ENCODE measurements at regions not wholly inside any gene's neighbourhood (a gene's known extent, or its start where the extent isn't known, plus 50 kb on each side); places are given as distances from the start of the nearest gene placed in this dataset.
"Not testable (repeated sequence)": the region's sequence is repeated elsewhere in the genome, so short reads cannot be mapped to it uniquely, and the experiment has no call there.

- DNase-seq (ENCODE audit: low spot score), result no peak
Measured at GRCh38 chr6:157727629-157728182, 95.3 kb upstream of the SNX9 start.

GRCh38 chr6:157728183-157728881, 94.7 kb upstream of the SNX9 start:
- DNase-seq (ENCODE audit: low spot score), result peak; percentile 57

GRCh38 chr6:157731221-157731620, 91.8 kb upstream of the SNX9 start:
- no peak for DNase-seq (ENCODE audit: low spot score)

- no peak for DNase-seq (ENCODE audit: low spot score)
Measured at GRCh38 chr6:157732007-157732406, 91.0 kb upstream of the SNX9 start.

DNA sequence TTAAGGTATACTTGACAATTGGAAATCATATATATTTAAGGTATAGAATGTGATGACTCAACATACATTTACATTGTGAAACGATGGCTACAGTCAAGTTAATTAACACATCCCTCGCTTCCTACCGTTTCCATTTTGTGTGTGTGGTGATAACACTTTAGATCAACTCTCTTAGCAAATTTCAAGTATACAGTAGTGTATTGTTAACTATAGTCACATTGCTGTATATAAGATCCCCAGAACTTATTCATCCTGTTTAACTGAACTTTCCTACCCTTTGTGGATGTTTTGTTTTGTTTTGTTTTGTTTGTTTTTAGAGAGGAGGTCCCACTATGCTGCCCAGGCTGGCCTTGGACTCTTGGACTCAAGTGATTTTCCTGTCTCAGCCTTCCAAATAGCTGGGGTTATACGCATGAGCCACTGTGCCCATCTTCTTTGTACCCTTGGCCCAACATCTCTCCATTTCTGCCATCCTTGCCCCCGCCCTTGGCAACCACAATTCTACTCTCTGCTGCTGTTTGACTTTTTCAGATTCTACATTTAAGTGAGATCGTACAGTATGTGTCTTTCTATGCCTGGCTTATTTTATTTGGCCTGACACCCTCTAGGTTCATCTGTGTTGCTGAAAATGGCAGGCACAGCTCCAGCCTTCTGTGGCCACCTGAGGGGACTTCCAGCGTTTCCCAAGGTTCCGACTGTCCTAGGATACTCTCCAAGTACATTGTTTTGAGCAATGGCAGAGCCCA, 90.5 kb upstream of the SNX9 start:
- DNase-seq (ENCODE audit: low spot score), result no peak

- not testable (repeated sequence) for DNase-seq (ENCODE audit: low spot score)
Measured at GRCh38 chr6:157736555-157736954, 86.5 kb upstream of the SNX9 start.

GRCh38 chr6:157741321-157741947, 81.6 kb upstream of the SNX9 start:
- no peak for DNase-seq (ENCODE audit: low spot score)

DNA sequence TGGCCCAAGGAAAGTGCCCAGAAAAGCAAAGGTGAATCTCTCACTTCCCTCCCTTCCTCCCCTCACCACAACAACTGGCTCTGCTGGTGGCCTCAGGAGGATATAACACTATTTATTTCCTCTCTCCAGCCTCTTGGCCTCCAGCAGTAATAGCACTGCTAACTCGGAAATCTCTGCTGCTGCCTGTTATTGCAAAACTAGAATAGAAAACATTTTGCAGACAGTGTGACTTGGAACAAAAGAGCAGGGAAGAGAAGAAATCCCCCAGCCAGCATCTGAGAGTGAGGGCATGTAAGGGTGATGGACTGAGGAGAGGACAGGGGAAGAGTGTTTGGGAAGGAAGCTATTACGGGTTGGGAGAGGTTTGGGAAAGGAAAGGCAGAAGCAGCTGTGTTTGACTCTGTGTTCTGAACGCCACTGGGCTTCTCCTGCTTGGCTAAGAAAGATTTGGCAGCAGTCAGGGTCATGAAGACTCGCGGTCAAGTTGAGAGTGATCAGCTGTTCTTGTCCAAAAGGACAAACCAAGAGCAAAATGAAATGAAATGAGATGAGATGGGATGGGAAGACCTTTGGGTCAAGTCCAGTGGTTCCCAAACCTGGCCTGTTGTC, 81.0 kb upstream of the SNX9 start:
- no peak for DNase-seq (ENCODE audit: low spot score)

DNA sequence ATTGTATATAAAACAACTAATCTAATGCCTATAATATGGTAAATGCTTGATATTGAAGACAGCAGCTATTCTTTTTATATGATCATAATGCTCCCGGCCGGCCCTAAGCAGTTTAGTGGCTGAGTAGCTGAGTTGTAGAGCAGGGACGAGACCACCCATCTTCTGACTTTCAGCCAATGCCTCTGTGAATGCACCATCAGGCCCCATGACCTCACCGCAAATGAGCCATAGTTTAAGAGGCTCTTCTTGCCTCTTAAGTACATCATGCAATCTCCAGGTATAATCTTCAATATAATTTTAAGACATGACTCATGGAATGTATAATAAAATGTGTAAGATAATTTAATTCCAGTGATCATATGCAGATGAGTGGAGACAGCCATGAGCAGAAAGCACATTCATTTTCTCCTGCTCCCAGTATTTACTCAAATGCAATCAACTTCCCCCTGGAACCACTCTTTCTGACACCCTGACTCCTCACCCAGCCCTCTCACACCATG, 78.9 kb upstream of the SNX9 start:
- no peak for DNase-seq (ENCODE audit: low spot score)

GRCh38 chr6:157746897-157747296, 76.1 kb upstream of the SNX9 start:
- DNase-seq (ENCODE audit: low spot score), result no peak

- no peak for DNase-seq (ENCODE audit: low spot score)
Measured at GRCh38 chr6:157747370-157747769, 75.7 kb upstream of the SNX9 start.

- no peak for DNase-seq (ENCODE audit: low spot score)
Measured at GRCh38 chr6:157748839-157749571, 74.0 kb upstream of the SNX9 start.

DNA sequence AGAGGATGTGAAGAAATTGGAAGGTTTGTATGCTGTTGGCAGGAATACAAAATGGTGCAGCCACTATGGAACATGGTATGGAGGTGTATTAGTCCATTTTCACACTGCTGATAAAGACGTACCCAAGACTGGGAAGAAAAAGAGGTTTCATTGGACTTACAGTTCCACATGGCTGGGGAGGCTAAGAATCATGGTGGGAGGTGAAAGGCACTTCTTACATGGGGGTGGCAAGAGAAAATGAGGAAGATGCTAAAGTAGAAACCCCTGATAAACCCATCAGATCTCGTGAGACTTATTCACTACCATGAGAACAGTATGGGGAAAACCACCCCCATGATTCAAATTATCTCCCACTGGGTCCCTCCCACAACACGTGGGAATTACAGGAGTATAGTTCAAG, 72.1 kb upstream of the SNX9 start:
- DNase-seq (ENCODE audit: low spot score), result not testable (repeated sequence)

- no peak for DNase-seq (ENCODE audit: low spot score)
Measured at GRCh38 chr6:157751547-157752200, 71.4 kb upstream of the SNX9 start.

DNA sequence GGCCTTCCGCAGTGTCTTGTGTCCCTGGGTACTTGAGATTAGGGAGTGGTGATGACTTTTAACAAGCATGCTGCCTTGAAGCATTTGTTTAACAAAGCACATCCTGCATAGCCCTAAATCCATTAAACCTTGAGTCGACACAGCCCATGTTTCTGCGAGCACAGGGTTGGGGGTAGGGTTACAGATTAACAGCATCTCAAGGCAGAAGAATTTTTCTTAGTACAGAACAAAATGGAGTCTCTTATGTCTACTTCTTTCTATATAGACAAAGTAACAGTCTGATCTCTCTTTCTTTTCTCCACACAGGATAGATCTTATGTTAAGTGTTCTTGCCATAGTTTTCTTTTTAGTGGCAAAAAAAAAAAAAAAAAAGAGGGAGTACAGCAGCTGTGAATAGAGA, 70.2 kb upstream of the SNX9 start:
- not testable (repeated sequence) for DNase-seq (ENCODE audit: low spot score)

GRCh38 chr6:157753291-157753690, 69.8 kb upstream of the SNX9 start:
- DNase-seq (ENCODE audit: low spot score), result no peak

DNA sequence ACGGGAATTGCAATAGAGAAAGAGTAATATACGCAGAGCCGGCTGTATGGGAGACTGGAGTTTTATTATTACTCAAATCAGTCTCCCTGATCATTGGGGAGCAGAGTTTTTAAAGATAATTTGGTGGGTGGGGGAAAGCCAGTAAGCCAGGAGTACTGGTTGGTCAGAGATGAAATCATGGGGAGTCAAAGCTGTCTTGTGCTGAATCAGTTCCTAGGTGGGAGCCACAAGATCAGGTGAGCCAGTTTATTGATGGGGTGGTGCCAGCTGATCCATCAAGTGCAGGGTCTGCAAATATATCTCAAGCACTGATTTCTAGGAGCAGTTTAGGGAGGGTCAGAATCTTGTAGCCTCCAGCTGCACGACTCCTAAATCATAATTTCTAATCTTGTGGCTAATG, 69.2 kb upstream of the SNX9 start:
- DNase-seq (ENCODE audit: low spot score), result not testable (repeated sequence)

GRCh38 chr6:157754351-157754750, 68.7 kb upstream of the SNX9 start:
- no peak for DNase-seq (ENCODE audit: low spot score)

GRCh38 chr6:157755032-157755745, 67.9 kb upstream of the SNX9 start:
- DNase-seq (ENCODE audit: low spot score), result no peak

DNA sequence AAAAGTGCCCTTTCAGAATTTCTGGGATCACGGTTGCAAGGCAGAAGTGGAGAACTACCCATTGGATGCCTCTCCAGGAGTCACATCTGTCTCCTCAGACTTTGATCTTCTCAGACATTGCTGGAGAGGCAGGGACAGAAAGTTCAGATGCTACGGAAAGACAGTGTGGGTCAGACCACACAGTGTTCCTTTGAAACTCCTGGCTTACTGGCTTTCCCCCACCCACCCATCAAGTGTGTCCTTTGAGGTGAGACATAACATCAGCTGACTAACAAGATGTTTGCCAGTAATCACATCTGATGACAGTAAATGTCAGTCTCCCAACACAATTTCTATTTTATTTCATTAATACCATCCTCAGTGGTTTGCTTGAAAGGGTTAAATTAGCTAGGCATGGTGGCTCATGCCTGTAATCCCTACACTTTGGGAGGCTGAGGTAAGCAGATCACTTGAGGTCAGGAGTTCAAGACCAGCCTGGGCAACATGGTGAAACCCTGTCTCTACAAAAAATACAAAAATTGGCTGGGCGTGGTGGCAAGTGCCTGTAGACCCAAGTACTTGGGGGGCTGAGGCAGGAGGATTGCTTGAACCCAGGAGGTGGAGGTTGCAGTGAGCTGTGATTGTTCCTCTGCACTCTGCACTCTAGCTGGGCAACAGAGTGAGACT, 67.2 kb upstream of the SNX9 start:
- DNase-seq (ENCODE audit: low spot score), result no peak
